SK-N-SH treated with all-trans-retinoic acid at 6 μM for 48 hours (cell line): ENCODE measurements at regions not wholly inside any gene's neighbourhood (a gene's known extent, or its start where the extent isn't known, plus 50 kb on each side); places are given as distances from the start of the nearest gene placed in this dataset.

Source experiments
- ATAC-seq: fragments of 200-7000 bp; cut with Tn5 transposase; 3 replicates; pipeline ENCODE4 v1.9.1; 2020; ENCODE audit warnings: mild to moderate bottlenecking, moderate library complexity
- ARNTL ChIP-seq: fragments of 450-650 bp; formaldehyde crosslinking; IDR thresholded peaks from 2 replicates; pipeline ENCODE4 v1.5.0; 2020; ENCODE audit warnings: low read depth, mild to moderate bottlenecking, moderate library complexity, borderline replicate concordance
- BACH2 ChIP-seq: fragments of 250-450 bp; sonication (Bioruptor Pico); IDR thresholded peaks from 2 replicates; pipeline ENCODE4 v1.9.0; 2021; ENCODE audit warnings: mild to moderate bottlenecking, borderline replicate concordance
- ESRRG ChIP-seq: fragments of 250-450 bp; sonication (Bioruptor Pico); IDR thresholded peaks from 2 replicates; pipeline ENCODE4 v1.6.1; 2021; ENCODE audit warnings: mild to moderate bottlenecking
- GLIS3 ChIP-seq: fragments of 250-450 bp; sonication (Bioruptor Pico); IDR thresholded peaks from 2 replicates; pipeline ENCODE4 v1.5.0; 2020; ENCODE audit warnings: mild to moderate bottlenecking, moderate library complexity
- ISL1 ChIP-seq: fragments of 250-450 bp; sonication (Bioruptor Pico); IDR thresholded peaks from 2 replicates; pipeline ENCODE4 v2.1.2; 2022; ENCODE audit warnings: mild to moderate bottlenecking, moderate library complexity
- OSR1 ChIP-seq: fragments of 250-450 bp; sonication (Bioruptor Pico); IDR thresholded peaks from 2 replicates; pipeline ENCODE4 v1.8.0; 2022; ENCODE audit warnings: moderate library complexity, mild to moderate bottlenecking, inconsistent platforms
- PPARA ChIP-seq: fragments of 250-450 bp; sonication (Bioruptor Pico); IDR thresholded peaks from 2 replicates; pipeline ENCODE4 v1.5.0; 2020; ENCODE audit warnings: mild to moderate bottlenecking, borderline replicate concordance
- RARB ChIP-seq: fragments of 250-450 bp; sonication (Bioruptor Pico); IDR thresholded peaks from 2 replicates; pipeline ENCODE4 v1.8.0; 2021; ENCODE audit warnings: mild to moderate bottlenecking, moderate library complexity
- SNAI2 ChIP-seq: fragments of 250-450 bp; sonication (Bioruptor Pico); IDR thresholded peaks from 2 replicates; pipeline ENCODE4 v1.5.0; 2020; ENCODE audit warnings: mild to moderate bottlenecking, moderate library complexity
- TCF4 ChIP-seq: fragments of 250-450 bp; sonication (Bioruptor Pico); IDR thresholded peaks from 2 replicates; pipeline ENCODE4 v1.8.0; 2021; ENCODE audit warnings: mild to moderate bottlenecking, moderate library complexity, borderline replicate concordance
- TOX ChIP-seq: fragments of 250-450 bp; sonication (Bioruptor Pico); IDR thresholded peaks from 2 replicates; pipeline ENCODE4 v1.8.0; 2021; ENCODE audit warnings: mild to moderate bottlenecking, moderate library complexity, borderline replicate concordance
- ZC3H10 ChIP-seq: fragments of 250-450 bp; sonication (Bioruptor Pico); IDR thresholded peaks from 2 replicates; pipeline ENCODE4 v1.5.1; 2021; ENCODE audit warnings: mild to moderate bottlenecking, moderate library complexity
- ZFP3 ChIP-seq: fragments of 250-450 bp; sonication (Bioruptor Pico); IDR thresholded peaks from 2 replicates; pipeline ENCODE4 v1.5.0; 2020; ENCODE audit warnings: mild to moderate bottlenecking, moderate library complexity
- ZNF565 ChIP-seq: fragments of 450-650 bp; formaldehyde crosslinking; conservative IDR thresholded peaks from 2 replicates; pipeline ENCODE4 v1.5.0; 2020; ENCODE audit warnings: low read depth, mild to moderate bottlenecking, moderate library complexity
- ZNF70 ChIP-seq: fragments of 450-650 bp; formaldehyde crosslinking; IDR thresholded peaks from 2 replicates; pipeline ENCODE4 v1.5.0; 2020; ENCODE audit warnings: mild to moderate bottlenecking, moderate library complexity
- ZNF8 ChIP-seq: fragments of 450-650 bp; formaldehyde crosslinking; IDR thresholded peaks from 2 replicates; pipeline ENCODE4 v1.5.0; 2020; ENCODE audit warnings: mild to moderate bottlenecking, moderate library complexity
- TF ChIP-seq, protein P1 (sequence below): fragments of 250-450 bp; sonication (Bioruptor Pico); IDR thresholded peaks from 2 replicates; pipeline ENCODE4 v1.8.0; 2020; ENCODE audit warnings: mild to moderate bottlenecking, moderate library complexity, borderline replicate concordance
- TF ChIP-seq, protein P2 (sequence below): fragments of 250-450 bp; sonication (Bioruptor Pico); IDR thresholded peaks from 2 replicates; pipeline ENCODE4 v1.5.1; 2020; ENCODE audit warnings: low read depth, mild to moderate bottlenecking, moderate library complexity

DNA sequence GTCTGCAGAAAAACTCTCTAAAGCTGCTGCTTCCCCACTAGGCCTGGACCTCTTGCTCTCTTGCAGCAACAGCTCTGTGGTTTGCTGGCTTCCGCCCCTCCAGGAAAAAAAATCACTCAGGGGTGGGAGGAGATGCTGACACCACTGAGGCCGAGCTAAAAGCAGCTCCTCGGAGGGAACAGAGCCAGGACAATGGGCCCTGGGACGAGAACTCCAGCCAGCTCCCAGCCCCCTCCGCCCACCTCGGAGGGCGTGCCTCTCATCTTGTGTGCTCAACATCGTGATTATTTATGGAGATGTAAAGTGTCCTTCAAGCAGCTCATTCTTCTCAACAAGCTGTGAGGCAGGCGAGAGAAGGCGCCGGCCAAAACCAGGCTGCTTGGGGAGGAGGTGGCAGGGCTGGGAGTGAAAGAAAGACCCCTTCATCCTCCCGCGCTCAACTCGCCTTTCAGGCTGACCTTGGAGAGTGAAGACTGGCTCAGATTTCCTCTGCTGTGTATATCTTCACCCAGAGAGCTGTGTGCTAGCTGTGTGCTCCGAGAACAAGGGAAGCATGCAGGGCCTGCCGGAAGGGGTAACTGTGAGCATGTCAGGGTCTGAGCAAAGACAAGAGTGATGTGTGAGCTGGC is 53.5 kb upstream of the LRFN2 start:
- TF ChIP-seq ZFP3 (CRISPR knock-in tag), result no peak
- no peak for TF ChIP-seq ISL1 (CRISPR knock-in tag)
- TF ChIP-seq, protein P1, sequence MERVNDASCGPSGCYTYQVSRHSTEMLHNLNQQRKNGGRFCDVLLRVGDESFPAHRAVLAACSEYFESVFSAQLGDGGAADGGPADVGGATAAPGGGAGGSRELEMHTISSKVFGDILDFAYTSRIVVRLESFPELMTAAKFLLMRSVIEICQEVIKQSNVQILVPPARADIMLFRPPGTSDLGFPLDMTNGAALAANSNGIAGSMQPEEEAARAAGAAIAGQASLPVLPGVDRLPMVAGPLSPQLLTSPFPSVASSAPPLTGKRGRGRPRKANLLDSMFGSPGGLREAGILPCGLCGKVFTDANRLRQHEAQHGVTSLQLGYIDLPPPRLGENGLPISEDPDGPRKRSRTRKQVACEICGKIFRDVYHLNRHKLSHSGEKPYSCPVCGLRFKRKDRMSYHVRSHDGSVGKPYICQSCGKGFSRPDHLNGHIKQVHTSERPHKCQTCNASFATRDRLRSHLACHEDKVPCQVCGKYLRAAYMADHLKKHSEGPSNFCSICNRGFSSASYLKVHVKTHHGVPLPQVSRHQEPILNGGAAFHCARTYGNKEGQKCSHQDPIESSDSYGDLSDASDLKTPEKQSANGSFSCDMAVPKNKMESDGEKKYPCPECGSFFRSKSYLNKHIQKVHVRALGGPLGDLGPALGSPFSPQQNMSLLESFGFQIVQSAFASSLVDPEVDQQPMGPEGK, result no peak
- no peak for TF ChIP-seq GLIS3 (CRISPR knock-in tag)
- TF ChIP-seq OSR1, result no peak
- no peak for TF ChIP-seq TOX (CRISPR knock-in tag)
- TF ChIP-seq BACH2 (CRISPR knock-in tag), result no peak
- TF ChIP-seq ZNF8 (CRISPR knock-in tag), result no peak
- no peak for TF ChIP-seq ESRRG (CRISPR knock-in tag)
- TF ChIP-seq PPARA (CRISPR knock-in tag), result no peak
- TF ChIP-seq ZNF565 (CRISPR knock-in tag), result no peak
- TF ChIP-seq ZC3H10, result no peak
- TF ChIP-seq, protein P2, sequence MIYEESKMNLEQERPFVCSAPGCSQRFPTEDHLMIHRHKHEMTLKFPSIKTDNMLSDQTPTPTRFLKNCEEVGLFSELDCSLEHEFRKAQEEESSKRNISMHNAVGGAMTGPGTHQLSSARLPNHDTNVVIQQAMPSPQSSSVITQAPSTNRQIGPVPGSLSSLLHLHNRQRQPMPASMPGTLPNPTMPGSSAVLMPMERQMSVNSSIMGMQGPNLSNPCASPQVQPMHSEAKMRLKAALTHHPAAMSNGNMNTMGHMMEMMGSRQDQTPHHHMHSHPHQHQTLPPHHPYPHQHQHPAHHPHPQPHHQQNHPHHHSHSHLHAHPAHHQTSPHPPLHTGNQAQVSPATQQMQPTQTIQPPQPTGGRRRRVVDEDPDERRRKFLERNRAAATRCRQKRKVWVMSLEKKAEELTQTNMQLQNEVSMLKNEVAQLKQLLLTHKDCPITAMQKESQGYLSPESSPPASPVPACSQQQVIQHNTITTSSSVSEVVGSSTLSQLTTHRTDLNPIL (CRISPR knock-in tag), result no peak
- TF ChIP-seq SNAI2, result no peak
- no peak for TF ChIP-seq ARNTL (CRISPR knock-in tag)
- no peak for TF ChIP-seq RARB
- no peak for TF ChIP-seq ZNF70
- TF ChIP-seq TCF4 (CRISPR knock-in tag), result no peak
- no peak for ATAC-seq
